ENCODE measurements at regions not wholly inside any gene's neighbourhood (a gene's known extent, or its start where the extent isn't known, plus 50 kb on each side); places are given as distances from the start of the nearest gene placed in this dataset.

GRCh38 chr3:78148986-78149717 is 1109.3 kb downstream of the ROBO2 start:
- DNase-seq (no peak), FAIRE-seq (no peak)
- Histone ChIP-seq H3K4me3 (ENCODE audit: low read length in 3 of 3) (no peak overlapping the region), H3K27ac (ENCODE audit: low read depth in 2 of 2, low read length in 2 of 2) (no peak overlapping the region), H3K36me3 (ENCODE audit: control insufficient read depth in 2 of 3, insufficient read depth in 3 of 3, low read length in 3 of 3) (no peaks in the 10 kb centered on the region), H3K9ac (ENCODE audit: low read length in 3 of 3) (no peak overlapping the region), H3K9me3 (ENCODE audit: control insufficient read depth in 2 of 3, insufficient read depth in 1 of 3, low read length in 3 of 3) (no peaks in the 10 kb centered on the region), H3K4me1 (ENCODE audit: control insufficient read depth in 2 of 3, insufficient read depth in 2 of 3, low read depth in 1 of 3, low read length in 3 of 3) (no peaks in the 10 kb centered on the region), H3K27me3 (ENCODE audit: control insufficient read depth, insufficient read depth, low read length) (no peaks in the 10 kb centered on the region)
- TF ChIP-seq CTCF (IDR thresholded peaks at IDR 0.05; ENCODE audit: borderline replicate concordance, extremely low read depth, insufficient read depth): no peak
- intact Hi-C loops (cut with DNase I): no loop called here

GRCh38 chr3:78153973-78154372 is 1114.1 kb downstream of the ROBO2 start:
- no peak overlapping the region for H3K4me3 ChIP-seq (ENCODE audit: low read length in 3 of 3)
- H3K9me3 ChIP-seq (ENCODE audit: control insufficient read depth in 2 of 3, insufficient read depth in 1 of 3, low read length in 3 of 3): no peaks in the 10 kb centered on the region
- no peak overlapping the region for H3K9ac ChIP-seq (ENCODE audit: low read length in 3 of 3)
- no peaks in the 10 kb centered on the region for H3K4me1 ChIP-seq (ENCODE audit: control insufficient read depth in 2 of 3, insufficient read depth in 2 of 3, low read depth in 1 of 3, low read length in 3 of 3)
- intact Hi-C loops (cut with DNase I): no loop called here
- H3K27ac ChIP-seq (ENCODE audit: low read depth in 2 of 2, low read length in 2 of 2): no peak overlapping the region
- FAIRE-seq: no peak
- peak in 1 of 5 donors; percentile 39 for DNase-seq
- no peaks in the 10 kb centered on the region for H3K36me3 ChIP-seq (ENCODE audit: control insufficient read depth in 2 of 3, insufficient read depth in 3 of 3, low read length in 3 of 3)
- no peaks in the 10 kb centered on the region for H3K27me3 ChIP-seq (ENCODE audit: control insufficient read depth, insufficient read depth, low read length)
- TF ChIP-seq CTCF (IDR thresholded peaks at IDR 0.05; ENCODE audit: borderline replicate concordance, extremely low read depth, insufficient read depth): no peak

GRCh38 chr3:78154521-78155186 is 1114.8 kb downstream of the ROBO2 start:
- no peaks in the 10 kb centered on the region for H3K36me3 ChIP-seq (ENCODE audit: control insufficient read depth in 2 of 3, insufficient read depth in 3 of 3, low read length in 3 of 3)
- no peaks in the 10 kb centered on the region for H3K27me3 ChIP-seq (ENCODE audit: control insufficient read depth, insufficient read depth, low read length)
- no peak for TF ChIP-seq CTCF (IDR thresholded peaks at IDR 0.05; ENCODE audit: borderline replicate concordance, extremely low read depth, insufficient read depth)
- no peak overlapping the region for H3K27ac ChIP-seq (ENCODE audit: low read depth in 2 of 2, low read length in 2 of 2)
- no peaks in the 10 kb centered on the region for H3K9me3 ChIP-seq (ENCODE audit: control insufficient read depth in 2 of 3, insufficient read depth in 1 of 3, low read length in 3 of 3)
- intact Hi-C loops (cut with DNase I): no loop called here
- no peak for FAIRE-seq
- no peaks in the 10 kb centered on the region for H3K4me1 ChIP-seq (ENCODE audit: control insufficient read depth in 2 of 3, insufficient read depth in 2 of 3, low read depth in 1 of 3, low read length in 3 of 3)
- no peak for DNase-seq
- no peak overlapping the region for H3K4me3 ChIP-seq (ENCODE audit: low read length in 3 of 3)
- no peak overlapping the region for H3K9ac ChIP-seq (ENCODE audit: low read length in 3 of 3)
